DMS153 treated with DMSO at 0.1 percent for 48 hours (cell line): ENCODE measurements at regions not wholly inside any gene's neighbourhood (a gene's known extent, or its start where the extent isn't known, plus 50 kb on each side); places are given as distances from the start of the nearest gene placed in this dataset.
"Not testable (repeated sequence)": the region's sequence is repeated elsewhere in the genome, so short reads cannot be mapped to it uniquely, and the experiment has no call there.

Experiments used
- DNase-seq: peaks from one replicate; lab custom pipeline; 2025; ENCODE audit not compliant: unreplicated experiment; lab: John Stamatoyannopoulos, UW

GRCh38 chr22:22193923-22194322, 50.7 kb upstream of the VPREB1 start:
- no peak for DNase-seq

GRCh38 chr22:22193462-22193861, 51.1 kb upstream of the VPREB1 start:
- not testable (repeated sequence) for DNase-seq

DNA sequence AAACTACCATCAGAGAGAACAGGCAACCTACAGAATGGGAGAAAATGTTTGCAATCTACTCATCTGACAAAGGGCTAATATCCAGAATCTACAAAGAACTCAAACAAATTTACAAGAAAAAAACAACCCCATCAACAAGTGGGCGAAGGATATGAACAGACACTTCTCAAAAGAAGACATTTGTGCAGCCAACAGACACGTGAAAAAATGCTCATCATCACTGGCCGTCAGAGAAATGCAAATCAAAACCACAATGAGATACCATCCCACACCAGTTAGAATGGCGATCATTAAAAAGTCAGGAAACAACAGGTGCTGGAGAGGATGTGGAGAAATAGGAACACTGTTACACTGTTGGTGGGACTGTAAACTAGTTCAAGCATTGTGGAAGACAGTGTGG, 51.6 kb upstream of the VPREB1 start:
- not testable (repeated sequence) for DNase-seq

- DNase-seq = not testable (repeated sequence)
These were observed 54.8 kb upstream of the VPREB1 start for GRCh38 chr22:22189796-22190195.

DNA sequence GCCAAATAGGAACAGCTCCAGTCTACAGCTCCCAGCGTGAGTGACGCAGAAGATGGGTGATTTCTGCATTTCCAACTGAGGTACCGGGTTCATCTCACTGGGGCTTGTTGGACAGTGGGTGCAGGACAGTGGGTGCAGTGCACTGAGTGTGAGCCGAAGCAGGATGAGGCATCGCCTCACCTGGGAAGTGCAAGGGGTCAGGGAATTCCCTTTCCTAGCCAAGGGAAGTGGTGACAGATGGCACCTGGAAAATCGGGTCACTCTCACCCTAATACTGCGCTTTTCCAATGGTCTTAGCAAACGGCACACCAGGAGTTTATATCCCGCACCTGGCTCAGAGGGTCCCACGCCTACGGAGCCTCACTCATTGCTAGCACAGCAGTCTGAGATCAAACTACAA, 56.7 kb upstream of the VPREB1 start:
- not testable (repeated sequence) for DNase-seq

DNA sequence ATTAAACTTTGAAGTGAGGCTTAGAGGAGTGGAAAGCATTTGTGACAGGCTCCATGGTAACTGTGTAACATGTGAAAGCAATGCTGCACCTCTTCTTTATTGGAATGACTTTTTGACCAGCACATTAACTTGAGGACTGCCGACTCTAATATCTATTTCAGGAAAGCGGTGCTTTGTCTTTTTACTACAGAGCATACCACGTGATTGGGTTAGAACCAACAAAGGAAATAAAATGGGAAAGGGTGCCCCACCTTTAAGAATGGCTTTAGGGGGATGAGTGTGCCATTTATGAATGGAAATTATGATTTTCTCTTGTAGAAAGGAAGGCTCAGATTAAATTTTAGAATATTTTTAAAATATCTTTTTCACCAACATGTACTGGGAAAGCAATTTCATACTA, 57.3 kb upstream of the VPREB1 start:
- no peak for DNase-seq

DNA sequence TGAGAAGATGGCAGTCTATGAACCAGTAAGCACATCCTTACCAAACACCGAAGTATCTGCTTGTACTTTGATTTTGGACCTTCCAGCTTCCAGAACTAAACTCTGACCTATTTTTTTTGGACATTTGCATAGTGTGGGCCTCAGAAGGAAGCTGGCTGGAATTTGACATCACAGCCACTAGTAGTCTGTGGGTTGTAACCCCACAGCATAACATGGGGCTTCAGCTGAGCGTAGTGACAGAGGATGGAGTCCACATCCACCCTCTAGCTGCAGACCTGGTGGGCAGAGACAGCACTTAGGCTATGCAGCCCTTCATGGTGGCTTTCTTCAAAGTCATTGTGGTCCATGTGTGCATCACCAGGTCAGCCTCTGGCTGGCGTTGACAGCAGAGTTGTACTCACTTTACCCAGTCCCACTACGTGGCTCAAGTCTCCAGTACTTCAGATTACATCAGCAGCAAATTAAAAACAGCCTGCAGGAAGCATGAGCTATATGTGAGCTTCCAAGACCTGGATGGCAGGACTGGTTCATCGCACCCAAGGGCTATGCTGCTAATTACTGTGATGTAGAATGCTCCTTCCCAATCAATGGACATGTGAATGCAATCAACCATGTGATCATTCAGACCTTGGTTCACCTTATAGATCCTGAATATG, 58.6 kb upstream of the VPREB1 start:
- DNase-seq = no peak

DNA sequence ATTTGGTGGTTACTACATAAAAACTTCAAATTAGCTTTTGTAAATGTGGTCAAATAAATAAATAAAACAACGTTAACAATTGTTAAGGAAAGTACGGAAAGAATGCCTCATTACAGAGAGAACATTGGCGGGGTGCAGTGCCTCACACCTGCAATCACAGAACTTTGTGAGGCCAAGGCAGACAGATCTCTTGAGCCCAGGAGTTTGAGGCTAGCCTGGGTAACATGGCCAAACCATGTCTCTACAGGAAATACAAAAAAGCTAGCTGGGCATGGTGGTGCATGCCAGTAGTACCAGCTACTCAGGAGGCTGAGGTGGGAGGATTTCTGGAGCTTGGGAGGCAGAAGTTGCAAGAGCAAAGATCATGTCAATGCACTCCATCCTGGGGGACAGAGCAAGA, 59.4 kb upstream of the VPREB1 start:
- no peak for DNase-seq

- DNase-seq = no peak
These were observed 60.2 kb upstream of the VPREB1 start for GRCh38 chr22:22184277-22184807.

DNA sequence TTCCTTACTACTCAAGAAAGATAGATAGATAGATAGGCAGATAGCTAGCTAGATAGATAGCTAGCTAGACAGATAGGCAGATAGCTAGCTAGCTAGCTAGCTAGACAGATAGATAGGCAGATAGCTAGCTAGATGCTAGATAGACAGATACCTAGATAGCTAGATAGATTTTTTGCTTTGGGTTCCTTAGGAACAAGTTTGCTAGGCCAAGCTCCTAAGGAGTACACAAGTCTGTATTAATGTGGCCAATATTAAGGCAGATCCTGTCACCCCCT, 61.7 kb upstream of the VPREB1 start:
- no peak for DNase-seq

GRCh38 chr22:22182218-22182989, 62.2 kb upstream of the VPREB1 start:
- no peak for DNase-seq

GRCh38 chr22:22181341-22181850, 63.2 kb upstream of the VPREB1 start:
- DNase-seq = no peak

DNA sequence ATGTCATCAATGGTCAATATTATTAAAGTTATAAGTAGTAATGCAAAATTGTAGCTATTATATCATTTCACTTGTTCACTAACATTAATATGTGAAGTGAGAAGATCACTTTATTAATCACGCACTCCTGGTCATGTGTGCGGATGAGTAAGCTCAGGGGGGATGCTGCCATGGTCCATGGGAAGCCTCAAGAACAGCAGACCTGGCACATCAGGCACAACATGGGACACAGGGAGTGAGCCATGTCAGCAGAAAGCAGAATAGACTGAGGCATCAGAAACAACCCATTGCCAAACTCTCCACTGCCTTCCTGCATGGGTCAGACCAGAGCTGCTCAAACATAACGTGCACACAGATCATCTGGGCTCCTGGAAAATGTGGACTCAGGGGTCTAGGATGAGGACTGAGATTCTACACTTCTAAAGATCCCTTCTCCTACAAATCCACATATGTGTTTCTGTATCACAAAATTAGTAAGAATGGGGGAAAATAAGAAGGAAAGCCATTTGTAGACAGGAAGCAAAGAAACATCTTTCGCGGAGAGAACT, 63.8 kb upstream of the VPREB1 start:
- no peak for DNase-seq

GRCh38 chr22:22179858-22180257, 64.7 kb upstream of the VPREB1 start:
- DNase-seq = no peak

GRCh38 chr22:22178992-22179391, 65.6 kb upstream of the VPREB1 start:
- no peak for DNase-seq

DNA sequence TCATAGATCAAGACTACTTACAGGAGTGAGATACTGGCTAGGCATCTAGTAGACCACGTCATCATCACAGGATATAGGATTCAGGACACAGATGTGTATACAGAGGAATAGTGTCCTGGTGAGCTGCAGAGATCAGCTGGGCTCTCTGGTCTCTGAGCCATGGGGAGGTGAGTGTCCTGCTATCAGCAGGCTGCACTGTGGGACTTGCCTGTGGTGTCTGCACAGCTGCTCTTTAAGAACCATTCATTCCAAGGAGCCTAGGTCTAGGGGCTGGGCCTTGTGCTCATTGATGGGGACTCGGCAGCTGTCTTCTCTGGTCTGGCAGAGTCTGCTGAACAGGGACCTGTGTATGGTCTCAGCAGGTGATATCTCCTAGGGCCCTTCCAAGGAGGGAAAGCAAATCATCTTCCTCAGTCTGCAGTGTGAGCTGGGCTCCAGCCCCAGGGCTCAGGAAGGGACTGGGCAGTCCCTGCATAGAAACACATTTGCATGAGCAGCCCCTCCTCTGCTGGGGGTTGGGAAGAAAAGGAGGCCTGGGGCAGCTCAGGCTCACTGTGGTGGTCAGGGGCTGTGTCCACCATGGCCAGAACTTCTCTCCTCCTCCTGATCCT, 66.1 kb upstream of the VPREB1 start:
- no peak for DNase-seq

GRCh38 chr22:22176929-22177616, 67.5 kb upstream of the VPREB1 start:
- no peak for DNase-seq

GRCh38 chr22:22172896-22173628, 71.5 kb upstream of the VPREB1 start:
- DNase-seq = not testable (repeated sequence)

DNA sequence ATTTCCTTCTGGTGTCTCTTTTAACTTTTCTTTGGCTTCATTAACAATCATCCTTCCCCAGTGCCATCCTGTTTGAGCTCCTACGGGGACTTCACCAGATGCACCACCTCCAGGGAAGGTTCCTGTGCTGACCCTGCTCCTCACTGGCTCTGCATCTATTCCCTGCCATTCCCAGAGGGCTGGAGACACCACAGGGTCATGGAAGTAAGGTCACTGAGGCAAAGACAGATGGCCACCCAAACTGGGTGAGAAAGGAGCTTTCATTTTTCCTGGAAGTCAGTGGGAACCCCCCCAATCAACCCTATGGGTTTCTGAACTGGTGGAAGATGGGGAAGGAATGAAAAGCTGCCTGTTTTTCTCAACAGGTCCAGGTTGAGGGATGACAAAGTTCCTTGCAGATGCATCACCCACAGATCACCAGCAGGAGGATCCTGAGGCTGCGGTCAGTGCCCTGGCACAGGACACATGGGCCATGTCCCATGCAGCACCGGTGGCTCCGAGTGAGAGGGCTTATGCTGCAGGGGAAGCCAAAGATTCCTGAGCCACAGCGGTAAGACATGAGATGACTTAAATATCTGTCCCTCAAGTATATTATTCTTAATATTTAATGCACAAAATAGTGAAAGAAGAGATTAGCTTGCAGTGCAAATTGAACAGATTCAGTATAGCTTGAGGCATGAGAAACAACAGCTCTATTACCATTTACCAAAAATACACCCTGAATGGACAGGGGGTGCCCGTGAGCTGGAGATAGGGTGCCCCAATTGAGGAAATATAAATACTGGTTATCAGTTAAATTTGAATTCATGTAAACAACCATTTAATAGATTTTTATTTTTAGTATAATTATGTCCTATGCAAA, 73.0 kb upstream of the VPREB1 start:
- no peak for DNase-seq

- DNase-seq = no peak
These were observed 74.7 kb upstream of the VPREB1 start for GRCh38 chr22:22169923-22170322.
